SU-DHL-6 (cell line): ENCODE measurements at regions not wholly inside any gene's neighbourhood (a gene's known extent, or its start where the extent isn't known, plus 50 kb on each side); places are given as distances from the start of the nearest gene placed in this dataset.

ENCODE experiments used
- H2AFZ ChIP-seq: fragments of 200-600 bp; sonication (generic); 2 replicates; pipeline ENCODE4 v1.6.1; 2014; ENCODE audit warnings: low read depth, mild to moderate bottlenecking, moderate library complexity, mixed read lengths, antibody characterized with exemption, low read length; ENCODE audit not compliant: severe bottlenecking
- H3F3A ChIP-seq: fragments of 200-600 bp; shearing (Covaris generic); 2 replicates; pipeline ENCODE4 v1.6.0; 2016; ENCODE audit warnings: antibody characterized with exemption, mild to moderate bottlenecking; ENCODE audit not compliant: insufficient read depth
- H3K27ac ChIP-seq: fragments of 200-600 bp; sonication (generic); 2 replicates; pipeline ENCODE4 v1.5.1; 2016; ENCODE audit warnings: low read depth, mild to moderate bottlenecking, low read length, moderate library complexity, mixed read lengths
- H3K27me3 ChIP-seq: fragments of 200-600 bp; sonication (generic), shearing (Covaris generic); 2 replicates; pipeline ENCODE4 v1.6.0; 2014; ENCODE audit warnings: mild to moderate bottlenecking, low read length
- H3K36me3 ChIP-seq: fragments of 200-600 bp; sonication (generic); 2 replicates; pipeline ENCODE4 v1.6.1; 2014; ENCODE audit warnings: mild to moderate bottlenecking, low read length, mixed read lengths
- H3K4me2 ChIP-seq: fragments of 300-600, 200-600 bp; shearing (Covaris generic), sonication (generic); 2 replicates; pipeline ENCODE4 v1.6.0; 2014; ENCODE audit warnings: low read length, low read depth, mild to moderate bottlenecking; ENCODE audit not compliant: poor library complexity, severe bottlenecking
- H3K4me3 ChIP-seq: fragments of 200-600 bp; sonication (generic); 2 replicates; pipeline ENCODE4 v1.5.1; 2014; ENCODE audit warnings: antibody characterized with exemption, low read length, mild to moderate bottlenecking, mixed read lengths; ENCODE audit not compliant: insufficient read depth, poor library complexity, severe bottlenecking
- H3K79me2 ChIP-seq: fragments of 200-600 bp; sonication (generic); 2 replicates; pipeline ENCODE4 v1.6.1; 2014; ENCODE audit warnings: mild to moderate bottlenecking, low read length, moderate library complexity; ENCODE audit not compliant: insufficient read depth
- H3K9ac ChIP-seq: fragments of 200-600 bp; sonication (generic); 2 replicates; pipeline ENCODE4 v1.7.0; 2014; ENCODE audit warnings: mild to moderate bottlenecking, low read length
- H3K9me2 ChIP-seq: fragments of 200-600 bp; sonication (generic); replicated peaks from 2 replicates; pipeline ENCODE4 v1.6.1; 2014; ENCODE audit warnings: low read length; ENCODE audit not compliant: insufficient read depth
- H3K9me3 ChIP-seq: fragments of 200-600 bp; sonication (generic); 2 replicates; pipeline ENCODE4 v1.6.1; 2014; ENCODE audit warnings: low read length, mixed read lengths; ENCODE audit not compliant: insufficient read depth
- H4K20me1 ChIP-seq: fragments of 200-600 bp; sonication (generic); 2 replicates; pipeline ENCODE4 v1.6.1; 2014; ENCODE audit warnings: low read depth, mild to moderate bottlenecking, antibody characterized with exemption, low read length, moderate library complexity, mixed read lengths
- EZH2phosphoT487 ChIP-seq: fragments of 200-600 bp; sonication (generic), shearing (Covaris generic); conservative IDR thresholded peaks from 2 replicates; pipeline ENCODE4 v1.6.1; 2018; ENCODE audit warnings: mild to moderate bottlenecking, antibody characterized with exemption, low read length, moderate library complexity, mixed read lengths
- TF ChIP-seq, protein P1 (sequence below): fragments of 200-600 bp; sonication (generic); IDR thresholded peaks from one replicate; pipeline ENCODE4 v1.5.1; 2017; ENCODE audit warnings: antibody characterized with exemption, mild to moderate bottlenecking, low read length, moderate library complexity; ENCODE audit not compliant: insufficient read depth, poor library complexity, severe bottlenecking

GRCh38 chr2:12178289-12179080, 432.1 kb downstream of the LPIN1 start:
- H3K79me2 ChIP-seq: no peaks in the 10 kb centered on the region
- no peaks in the 10 kb centered on the region for H3F3A ChIP-seq
- TF ChIP-seq, protein P1, sequence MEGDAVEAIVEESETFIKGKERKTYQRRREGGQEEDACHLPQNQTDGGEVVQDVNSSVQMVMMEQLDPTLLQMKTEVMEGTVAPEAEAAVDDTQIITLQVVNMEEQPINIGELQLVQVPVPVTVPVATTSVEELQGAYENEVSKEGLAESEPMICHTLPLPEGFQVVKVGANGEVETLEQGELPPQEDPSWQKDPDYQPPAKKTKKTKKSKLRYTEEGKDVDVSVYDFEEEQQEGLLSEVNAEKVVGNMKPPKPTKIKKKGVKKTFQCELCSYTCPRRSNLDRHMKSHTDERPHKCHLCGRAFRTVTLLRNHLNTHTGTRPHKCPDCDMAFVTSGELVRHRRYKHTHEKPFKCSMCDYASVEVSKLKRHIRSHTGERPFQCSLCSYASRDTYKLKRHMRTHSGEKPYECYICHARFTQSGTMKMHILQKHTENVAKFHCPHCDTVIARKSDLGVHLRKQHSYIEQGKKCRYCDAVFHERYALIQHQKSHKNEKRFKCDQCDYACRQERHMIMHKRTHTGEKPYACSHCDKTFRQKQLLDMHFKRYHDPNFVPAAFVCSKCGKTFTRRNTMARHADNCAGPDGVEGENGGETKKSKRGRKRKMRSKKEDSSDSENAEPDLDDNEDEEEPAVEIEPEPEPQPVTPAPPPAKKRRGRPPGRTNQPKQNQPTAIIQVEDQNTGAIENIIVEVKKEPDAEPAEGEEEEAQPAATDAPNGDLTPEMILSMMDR: no peak
- TF ChIP-seq EZH2phosphoT487: no peak
- no peak overlapping the region for H3K4me3 ChIP-seq
- H3K27ac ChIP-seq: no peak overlapping the region
- H3K9me2 ChIP-seq: no peaks in the 10 kb centered on the region
- H2AFZ ChIP-seq: no peak overlapping the region
- H3K9ac ChIP-seq: no peak overlapping the region
- H3K4me2 ChIP-seq: no peak overlapping the region
- H3K27me3 ChIP-seq: no peaks in the 10 kb centered on the region
- no peaks in the 10 kb centered on the region for H3K36me3 ChIP-seq
- H4K20me1 ChIP-seq: no peaks in the 10 kb centered on the region
- H3K9me3 ChIP-seq: no peaks in the 10 kb centered on the region

GRCh38 chr2:12180031-12180430, 433.6 kb downstream of the LPIN1 start:
- TF ChIP-seq, protein P1: no peak
- TF ChIP-seq EZH2phosphoT487: no peak
- Histone ChIP-seq H2AFZ (no peak overlapping the region), H3K4me2 (no peak overlapping the region), H3K79me2 (no peaks in the 10 kb centered on the region), H3K4me3 (no peak overlapping the region), H3K36me3 (no peaks in the 10 kb centered on the region), H3K9me3 (no peaks in the 10 kb centered on the region), H3K27me3 (no peaks in the 10 kb centered on the region), H4K20me1 (no peaks in the 10 kb centered on the region), H3K27ac (no peak overlapping the region), H3K9ac (no peak overlapping the region), H3F3A (no peaks in the 10 kb centered on the region), H3K9me2 (no peaks in the 10 kb centered on the region)

DNA sequence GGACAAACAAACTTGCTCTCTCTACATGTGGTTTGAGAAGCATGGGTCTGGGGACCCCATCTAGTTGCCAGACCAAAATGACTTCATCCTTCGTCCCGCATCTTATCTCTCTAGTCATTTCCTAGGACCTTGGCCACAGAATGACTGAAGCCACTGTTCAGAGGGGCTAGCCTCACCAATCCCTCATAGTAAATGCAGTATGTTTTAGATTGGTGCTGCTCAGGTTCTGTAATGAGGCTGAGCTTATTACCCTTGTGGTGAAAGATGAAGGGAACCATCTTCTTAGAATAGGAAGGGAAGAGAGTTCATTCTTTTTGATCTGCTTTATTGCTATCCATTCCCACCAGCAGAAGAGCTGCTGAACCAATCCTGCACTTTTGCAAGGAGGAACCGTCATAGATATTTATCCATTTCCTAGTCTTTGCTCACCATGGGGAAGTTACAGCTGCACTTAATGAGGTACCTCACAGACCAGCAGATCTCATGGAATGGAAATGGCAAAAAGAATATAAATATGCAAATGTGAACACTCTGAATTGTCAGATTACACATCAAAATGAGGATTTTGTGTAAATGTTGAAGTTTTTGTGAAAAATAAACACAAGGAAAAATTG, 436.7 kb downstream of the LPIN1 start:
- no peak for TF ChIP-seq EZH2phosphoT487
- TF ChIP-seq, protein P1: no peak
- no peak overlapping the region for H3K4me3 ChIP-seq
- no peaks in the 10 kb centered on the region for H3K36me3 ChIP-seq
- no peak overlapping the region for H3K4me2 ChIP-seq
- no peaks in the 10 kb centered on the region for H3K79me2 ChIP-seq
- H2AFZ ChIP-seq: no peak overlapping the region
- H3K9ac ChIP-seq: no peak overlapping the region
- H3K9me2 ChIP-seq: no peaks in the 10 kb centered on the region
- no peak overlapping the region for H3K27ac ChIP-seq
- H3K9me3 ChIP-seq: no peaks in the 10 kb centered on the region
- no peaks in the 10 kb centered on the region for H3K27me3 ChIP-seq
- no peaks in the 10 kb centered on the region for H4K20me1 ChIP-seq
- no peaks in the 10 kb centered on the region for H3F3A ChIP-seq
